CD1c-positive myeloid dendritic cell (primary cell): ENCODE measurements at regions not wholly inside any gene's neighbourhood (a gene's known extent, or its start where the extent isn't known, plus 50 kb on each side); places are given as distances from the start of the nearest gene placed in this dataset.
"Not testable (repeated sequence)": the region's sequence is repeated elsewhere in the genome, so short reads cannot be mapped to it uniquely, and the experiment has no call there.

Experiments used
- DNase-seq: peaks from one replicate; pipeline ENCODE4 v3.0.0-alpha.2; 2016; ENCODE audit errors: extremely low spot score

DNA sequence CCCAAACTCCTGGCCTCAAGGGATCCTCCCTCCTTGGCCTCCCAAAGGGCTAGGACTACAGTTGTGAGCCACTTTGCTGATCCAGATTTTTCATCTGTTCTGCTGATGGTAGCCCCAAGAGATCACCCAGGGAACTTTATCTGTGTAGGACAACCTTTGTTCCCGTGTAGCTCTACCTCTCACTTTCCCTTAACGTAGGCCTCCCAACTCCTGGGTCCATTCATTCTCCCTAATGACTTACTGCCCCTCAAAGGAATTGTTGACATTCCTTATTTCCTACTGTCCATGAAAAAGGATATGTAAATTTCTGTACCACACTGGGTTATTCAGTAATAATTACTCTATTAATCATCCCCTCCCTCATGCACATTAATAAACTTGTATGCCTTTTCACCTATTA is 51.0 kb upstream of the PHF24 start:
- no peak for DNase-seq

DNA sequence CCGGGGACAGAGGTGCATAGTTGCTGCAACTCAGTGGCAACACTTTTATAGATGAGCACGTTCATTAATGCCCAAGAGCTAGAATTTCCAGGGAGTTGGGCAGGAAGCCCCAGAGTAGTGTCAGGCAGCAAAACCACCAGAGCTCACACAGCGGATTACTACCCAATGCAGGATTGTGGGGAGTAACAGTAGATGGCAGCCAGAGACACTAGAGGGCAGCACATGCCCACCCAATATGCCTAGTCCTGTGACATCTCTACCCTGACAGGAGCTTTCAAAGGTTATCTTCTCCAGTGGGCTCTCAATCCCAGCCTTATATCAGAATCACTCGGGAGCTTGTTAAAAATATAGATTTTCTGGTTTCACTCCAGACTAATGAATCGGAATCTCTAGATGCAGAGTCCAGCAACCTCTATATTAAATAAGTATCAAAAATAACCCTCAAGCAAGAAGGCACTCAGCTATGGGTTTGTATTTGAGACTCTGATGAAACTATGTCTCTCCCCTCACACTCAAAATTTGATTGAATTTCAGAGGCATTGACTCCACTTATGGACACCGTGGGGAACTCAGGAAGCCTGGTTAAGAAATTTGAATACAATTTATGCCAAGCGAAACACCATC is 58.4 kb upstream of the PHF24 start:
- DNase-seq = peak; percentile 86

DNA sequence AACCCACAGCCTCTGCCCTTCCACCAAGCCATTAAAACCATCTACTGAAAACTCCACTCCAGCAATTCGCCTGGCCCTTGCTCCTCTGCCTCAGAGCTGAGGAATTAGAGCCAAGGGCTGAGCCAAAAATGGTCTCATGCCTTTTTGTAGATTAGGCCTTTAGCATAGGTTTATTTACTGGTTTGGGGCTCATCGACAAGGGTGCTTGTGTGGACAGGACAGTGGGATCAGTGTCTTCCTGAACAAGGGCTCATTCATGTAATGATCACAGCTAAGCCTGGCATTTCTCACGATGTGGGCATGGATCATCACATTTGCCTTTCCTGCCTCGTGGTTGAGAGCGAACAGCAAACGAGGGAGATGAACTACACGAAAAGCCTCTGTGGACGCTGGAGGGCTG is 59.2 kb upstream of the PHF24 start:
- no peak for DNase-seq

DNA sequence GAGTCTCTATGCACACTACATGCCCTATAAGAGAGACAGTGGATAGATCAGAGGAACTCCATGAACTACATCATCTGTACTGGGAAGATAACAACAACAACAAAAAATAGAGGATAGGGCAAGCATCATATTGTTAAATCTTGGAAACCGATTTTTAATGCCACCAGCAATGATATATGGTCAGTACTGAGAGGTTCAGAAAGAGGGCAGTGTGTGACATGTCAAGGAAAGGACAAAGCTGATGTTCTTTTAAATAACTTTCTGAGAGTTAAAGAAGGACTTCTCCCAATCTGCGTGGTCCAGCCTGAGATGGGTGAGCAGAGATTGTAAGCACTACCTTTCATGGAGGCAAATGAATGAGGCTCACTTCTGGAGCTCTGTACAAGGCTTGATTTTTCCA is 62.0 kb upstream of the PHF24 start:
- DNase-seq = no peak

DNA sequence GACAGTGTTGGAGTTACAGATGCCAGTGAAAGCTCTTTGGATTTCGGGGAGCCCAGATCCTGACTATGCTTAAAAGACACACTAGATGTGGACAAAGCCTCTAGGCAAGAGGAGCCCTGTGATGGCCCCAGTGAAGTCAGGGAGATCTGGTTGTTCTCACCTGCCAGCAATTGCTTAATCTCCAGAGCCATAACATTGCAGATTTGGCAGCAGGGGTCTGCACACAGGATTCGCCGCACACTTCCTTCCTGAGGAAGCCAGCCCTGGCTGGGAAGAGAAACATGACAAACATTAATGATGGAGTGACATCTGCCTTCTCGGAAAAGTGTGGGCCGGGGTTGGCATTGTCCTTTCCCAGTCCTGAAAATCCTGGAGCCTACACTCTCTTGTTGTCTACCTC is 65.2 kb upstream of the PHF24 start:
- no peak for DNase-seq

DNA sequence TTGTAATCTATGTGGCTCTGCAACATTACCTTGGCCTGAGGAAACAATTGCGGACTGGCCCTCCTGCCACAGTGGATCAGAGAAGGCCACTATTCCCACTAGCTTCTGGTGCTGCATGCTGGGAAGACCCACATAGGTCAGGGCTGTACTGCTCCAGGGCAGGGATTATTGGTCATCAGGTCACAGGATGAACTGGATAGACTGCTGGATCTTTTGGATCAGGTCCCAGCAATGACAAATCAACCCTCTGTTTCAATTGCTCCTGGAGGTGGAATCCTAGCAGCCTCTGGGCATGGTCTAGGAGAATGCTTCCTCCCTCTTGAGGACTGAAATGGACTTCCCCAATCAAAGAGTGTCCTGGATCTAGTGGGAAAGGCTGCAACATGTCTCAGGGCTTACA is 66.7 kb upstream of the PHF24 start:
- no peak for DNase-seq

DNA sequence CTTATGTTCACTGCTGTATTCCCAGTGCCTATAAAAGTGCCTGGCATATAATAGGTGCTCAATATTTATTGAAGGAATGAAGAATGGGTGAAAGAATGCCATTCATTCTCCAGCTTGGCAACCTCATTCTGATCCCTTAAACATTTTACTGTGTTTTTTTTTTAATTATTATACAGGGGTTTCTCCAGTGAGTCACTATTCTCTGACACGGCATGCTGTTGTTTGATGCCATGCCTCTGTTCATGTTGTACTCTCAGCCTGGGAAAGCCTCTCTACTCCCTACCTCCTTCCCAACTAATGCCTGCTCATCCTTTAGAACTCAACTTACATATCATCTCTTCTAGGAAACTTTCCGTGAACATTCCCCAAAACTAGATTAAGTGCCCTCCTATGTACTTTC is 70.2 kb upstream of the PHF24 start:
- DNase-seq = no peak

DNA sequence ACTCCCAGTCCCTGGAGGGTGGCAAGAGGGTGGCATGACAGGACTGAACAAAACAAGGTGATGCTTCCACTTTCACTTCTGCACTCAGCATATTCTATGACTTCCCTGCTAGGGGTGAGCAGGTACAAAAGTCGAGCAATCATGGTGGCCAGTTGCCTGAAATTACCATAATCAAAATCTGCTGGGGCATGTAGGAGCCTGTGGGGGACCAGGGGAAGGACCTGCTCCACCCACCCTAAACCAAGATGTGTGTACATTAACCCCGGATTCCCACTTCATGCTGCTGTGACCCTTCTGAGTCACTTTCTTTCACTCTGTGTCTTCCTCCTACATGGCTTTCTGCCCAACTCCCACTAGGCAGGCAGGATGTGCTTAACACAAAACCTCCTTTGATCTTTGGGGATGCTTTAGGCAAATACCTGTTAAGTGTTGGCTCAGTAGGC is 73.3 kb upstream of the PHF24 start:
- no peak for DNase-seq

DNA sequence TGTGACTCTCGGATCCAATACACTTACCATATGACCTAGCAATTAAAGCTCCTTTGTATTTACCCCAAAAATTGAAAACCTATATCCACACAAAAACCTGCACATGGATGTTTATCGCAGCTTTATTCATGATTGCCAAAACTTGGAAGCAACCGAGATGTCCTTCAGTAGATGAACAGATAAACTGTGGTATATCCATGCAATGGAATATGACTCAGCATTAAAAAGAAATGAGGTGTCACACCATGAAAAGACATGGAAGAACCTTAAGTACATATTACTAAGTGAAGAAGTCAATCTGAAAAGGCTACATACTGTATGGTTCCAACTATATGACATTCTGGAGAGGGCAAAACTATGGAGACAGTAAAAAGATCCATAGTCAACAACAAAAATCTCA is 82.0 kb upstream of the PHF24 start:
- DNase-seq = no peak

DNA sequence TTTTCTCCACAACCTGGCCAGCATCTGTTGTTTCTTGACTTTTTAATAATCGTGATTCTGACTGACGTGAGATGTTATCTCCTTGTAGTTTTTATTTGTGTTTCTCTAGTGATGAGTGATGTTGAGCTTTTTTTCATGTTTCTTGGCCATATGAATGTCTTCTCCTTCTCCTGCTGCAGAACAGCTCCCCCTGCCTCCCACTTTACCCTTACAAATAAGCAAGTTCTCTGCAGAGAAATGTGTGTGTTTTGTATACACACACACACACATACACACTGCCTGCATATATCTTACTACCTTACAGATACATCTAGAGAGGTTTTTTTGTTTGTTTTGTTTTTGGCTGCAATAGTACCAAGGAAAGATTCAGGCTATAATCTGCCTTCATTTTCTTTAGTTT is 88.7 kb upstream of the PHF24 start:
- DNase-seq = peak; percentile 3

DNA sequence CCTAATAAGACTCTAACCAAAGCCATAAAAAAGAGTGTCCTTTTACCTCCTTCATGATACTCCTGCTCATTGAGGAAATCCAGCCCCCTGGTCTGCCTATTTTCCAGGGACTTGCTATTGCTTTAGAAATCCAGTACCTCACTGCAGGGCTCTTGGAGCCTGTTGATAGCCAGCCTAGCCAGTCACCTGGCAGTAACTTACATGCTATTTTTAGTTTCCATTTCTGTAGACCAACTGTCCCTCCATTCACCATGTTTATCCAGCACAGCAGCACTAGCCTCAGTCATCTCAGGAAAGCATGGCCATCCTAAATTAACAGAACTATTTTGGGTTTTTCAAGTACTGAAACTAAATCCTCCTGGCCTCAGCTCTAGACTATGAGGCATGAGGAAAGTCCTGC is 91.5 kb upstream of the PHF24 start:
- DNase-seq = no peak

DNA sequence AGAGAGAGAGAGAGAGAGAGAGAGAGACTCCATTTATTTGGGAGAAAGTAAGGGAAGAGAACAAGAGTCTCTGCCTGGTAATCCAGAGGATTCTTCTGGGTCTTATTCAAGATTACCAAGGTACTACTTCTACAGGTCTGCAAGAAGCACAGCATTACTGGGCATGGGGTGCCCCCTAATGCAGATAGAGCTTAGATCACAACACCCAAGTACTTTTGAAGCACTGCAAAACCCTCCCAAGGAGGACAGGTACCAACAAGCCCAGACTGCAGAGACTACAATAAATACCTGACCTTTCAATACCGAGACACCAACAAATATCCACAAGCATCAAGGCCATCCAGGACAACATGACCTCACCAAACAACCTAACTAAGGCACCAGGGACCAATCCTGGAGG is 94.7 kb upstream of the PHF24 start:
- no peak for DNase-seq

DNA sequence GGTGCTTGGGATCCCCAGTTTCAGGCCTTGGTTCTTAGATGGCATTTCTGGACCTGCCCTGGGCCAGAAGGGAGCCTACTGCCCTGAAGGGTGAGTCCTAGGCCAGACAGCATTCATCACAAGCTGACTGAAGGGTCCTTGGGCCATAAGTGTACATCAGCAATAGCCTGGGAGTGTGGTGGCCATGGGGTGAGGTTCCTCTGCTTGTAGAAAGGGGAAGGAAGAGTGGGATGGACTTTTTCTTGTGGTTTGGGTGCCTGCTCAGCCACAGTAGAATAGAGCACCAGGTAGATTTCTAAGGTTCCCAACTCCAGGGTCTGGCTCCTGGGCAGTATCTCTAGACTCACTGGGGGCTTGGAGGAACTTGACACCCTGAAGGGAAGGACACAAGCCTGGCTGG is 95.2 kb upstream of the PHF24 start:
- DNase-seq = peak; percentile 14

DNA sequence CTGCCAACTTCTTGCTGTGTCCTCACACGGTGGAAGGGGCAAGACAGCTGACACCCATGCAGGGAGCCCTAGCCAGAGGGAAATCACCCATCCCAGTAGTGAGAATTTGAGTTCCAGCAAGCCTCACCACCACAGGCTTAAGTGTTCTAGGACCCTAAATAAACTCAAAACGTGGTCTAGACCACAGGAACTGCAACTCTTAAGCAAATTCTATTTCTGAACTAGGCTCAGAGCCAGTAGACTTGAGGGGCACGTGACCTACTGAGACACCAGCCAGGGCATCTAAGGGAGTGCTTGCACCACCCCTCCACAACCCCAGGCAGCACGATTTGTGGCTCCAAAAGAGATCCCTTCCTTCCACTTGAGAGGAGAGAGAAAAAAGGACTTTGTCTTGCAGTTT is 96.0 kb upstream of the PHF24 start:
- no peak for DNase-seq

DNA sequence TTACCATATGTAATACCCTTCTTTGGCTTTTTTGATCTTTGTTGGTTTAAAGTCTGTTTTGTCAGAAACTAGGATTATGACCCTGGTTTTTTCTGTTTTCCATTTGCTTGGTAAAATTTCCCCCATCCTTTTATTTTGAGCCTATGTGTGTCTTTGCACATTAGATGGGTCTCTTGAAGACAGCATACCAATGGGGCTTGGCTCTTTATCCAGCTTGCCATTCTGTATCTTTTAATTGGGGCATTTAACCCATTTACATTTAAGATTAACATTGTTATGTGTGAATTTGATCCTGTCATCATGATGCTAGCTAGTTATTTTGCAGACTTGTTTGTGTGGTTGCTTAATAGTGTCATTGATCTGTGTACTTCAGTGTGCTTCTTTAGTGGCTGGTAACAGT is 103.1 kb upstream of the PHF24 start:
- DNase-seq = not testable (repeated sequence)

DNA sequence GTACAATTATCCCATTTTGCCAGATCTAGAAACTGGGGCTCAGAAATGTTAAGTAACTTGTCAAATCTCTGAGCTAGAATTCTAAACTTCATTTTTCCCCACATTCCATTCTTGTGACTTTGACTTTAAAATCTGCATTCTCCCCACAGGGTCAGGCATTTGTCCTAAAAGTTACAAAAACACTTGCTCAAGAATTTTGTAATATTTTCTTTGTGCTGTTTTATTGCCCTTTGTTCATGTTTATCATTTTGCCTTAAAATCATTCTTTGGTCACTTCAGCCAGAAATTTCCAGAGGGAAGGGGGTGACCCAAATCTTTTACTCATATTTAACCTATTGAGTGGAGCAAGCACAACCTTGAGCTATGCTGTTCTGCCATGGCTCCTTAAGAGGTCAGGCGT is 120.1 kb upstream of the CCL21 start:
- DNase-seq = no peak

DNA sequence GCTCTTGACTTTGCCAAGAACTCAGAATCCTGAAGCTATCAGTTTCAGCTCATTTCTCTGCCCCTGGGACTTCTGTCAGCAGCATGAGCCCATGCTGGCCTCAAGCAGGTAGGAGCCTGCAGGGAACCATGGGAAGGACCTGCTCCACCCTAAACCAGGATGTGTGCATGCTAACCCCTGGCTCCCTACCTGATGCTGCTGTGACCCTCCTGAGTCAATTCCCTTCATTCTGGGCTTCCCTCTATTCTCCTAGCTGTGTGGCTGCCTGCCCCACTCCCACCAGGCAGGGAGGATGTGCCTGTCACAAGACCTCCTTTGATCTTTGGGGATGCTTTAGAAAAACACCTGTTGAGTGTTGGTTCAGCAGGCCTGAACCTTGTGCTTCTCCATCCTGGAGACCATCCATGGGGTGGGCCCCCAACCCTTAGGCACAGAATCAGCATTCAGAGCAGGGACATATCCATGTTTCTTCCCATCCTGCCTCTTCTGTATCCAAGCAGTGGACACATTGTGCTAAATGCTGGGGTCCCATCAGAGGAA is 117.1 kb upstream of the CCL21 start:
- no peak for DNase-seq

DNA sequence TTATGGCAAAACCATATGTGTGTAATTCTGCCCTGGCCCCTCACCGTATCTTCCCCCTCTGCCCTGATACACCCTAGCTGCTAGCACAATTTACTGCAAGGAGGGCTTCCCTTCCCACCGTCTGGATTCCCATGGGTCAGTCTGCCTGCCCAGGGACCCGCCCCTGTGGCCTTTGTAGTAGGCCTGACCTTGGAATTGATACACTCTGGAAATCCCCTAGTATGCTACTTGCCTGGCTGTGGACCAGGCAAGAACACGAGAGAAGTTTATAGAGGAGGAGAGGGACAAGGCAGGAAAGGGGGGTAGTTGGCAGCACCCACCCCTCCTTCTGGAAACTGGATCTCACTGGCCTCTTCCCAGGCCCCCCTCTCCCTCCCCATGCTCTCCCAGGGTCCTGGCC is 115.8 kb upstream of the CCL21 start:
- no peak for DNase-seq

DNA sequence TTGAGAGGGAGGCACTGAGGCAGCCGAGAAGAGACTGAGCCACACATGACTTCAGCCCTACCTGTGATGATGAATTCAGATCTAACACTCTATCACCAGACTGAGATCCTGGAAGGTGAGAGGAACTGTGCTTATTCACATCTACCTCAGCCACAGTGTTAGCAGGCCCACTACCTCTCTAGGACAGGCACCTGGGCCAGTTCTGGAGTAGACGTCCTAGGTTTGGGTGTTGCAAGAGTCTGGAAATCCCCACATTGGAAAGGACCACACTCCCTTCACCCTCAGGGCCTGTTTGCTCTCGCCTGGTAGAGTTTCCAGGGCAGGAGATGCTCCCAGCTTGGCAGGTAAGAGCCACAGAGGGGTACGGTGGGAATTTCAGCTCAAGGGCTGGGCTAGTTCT is 113.8 kb upstream of the CCL21 start:
- no peak for DNase-seq

DNA sequence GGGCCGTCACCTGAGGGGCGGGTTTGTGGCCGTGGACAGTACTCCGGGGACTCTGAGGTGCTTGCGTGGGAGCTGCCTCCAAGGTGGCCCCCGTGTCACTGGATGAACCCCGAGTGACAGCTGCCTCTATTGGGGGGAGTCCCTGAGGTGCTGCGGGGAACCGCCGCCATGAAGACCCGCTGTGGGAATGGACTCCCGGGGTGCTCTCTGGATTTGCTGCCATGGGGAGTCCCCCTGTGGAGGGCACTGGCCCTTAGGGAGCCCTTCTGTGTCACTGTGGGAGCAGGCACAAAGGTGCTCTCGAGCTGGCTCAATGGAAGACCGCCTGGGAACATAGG is 100.2 kb upstream of the CCL21 start:
- DNase-seq = no peak

DNA sequence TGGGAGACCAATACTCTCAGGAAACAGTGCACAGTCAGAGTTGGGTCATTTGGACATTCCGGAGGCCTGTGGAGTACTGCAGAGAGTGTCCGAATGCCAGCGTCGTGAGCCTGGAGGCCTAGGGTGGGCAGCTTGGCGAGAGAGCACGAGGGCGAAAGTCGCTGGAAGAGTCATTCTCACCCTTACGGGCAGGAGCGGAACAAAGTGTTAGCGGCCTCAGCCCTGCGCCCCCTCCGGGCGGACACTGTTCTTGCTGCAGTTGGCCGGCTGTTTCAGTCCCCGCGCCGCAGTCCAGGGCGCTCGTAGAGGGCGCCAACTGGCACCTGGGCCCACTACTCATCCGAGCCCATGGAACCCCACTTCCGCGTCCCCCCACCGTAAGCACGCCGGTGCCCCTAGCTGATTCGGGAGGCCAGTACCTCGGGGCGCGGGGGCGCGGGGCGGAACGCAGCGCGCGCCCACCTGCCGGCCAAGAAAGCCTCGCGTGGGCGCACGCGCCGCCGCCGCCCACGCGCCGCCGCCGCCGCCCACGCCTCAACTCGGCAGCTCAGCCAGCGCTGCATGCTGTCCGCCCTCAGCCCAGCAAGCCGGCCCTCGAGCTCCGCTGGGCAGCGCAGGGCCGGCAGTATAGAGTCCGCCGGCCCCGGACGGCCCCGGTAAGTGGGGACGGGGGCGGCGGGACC is 99.7 kb upstream of the CCL21 start:
- DNase-seq = peak; percentile 37

DNA sequence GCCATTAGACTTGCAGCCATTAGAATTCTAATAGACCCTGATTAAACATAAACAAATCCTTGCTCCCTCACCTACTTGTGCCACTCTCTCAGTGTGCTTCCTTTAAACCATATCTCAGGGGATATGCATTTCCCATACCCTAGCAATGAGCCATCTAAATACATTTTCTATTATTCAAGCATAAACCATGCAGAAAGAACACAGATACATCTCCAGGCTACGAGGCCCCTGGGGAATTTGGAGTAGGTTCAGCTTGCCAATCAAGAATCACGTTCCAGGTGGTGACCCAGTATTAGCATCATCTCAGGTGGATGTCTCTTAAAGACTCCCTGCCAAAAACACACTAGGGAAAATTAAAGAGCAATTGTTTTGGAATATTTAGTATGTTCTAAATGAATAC is 93.0 kb upstream of the CCL21 start:
- DNase-seq = no peak

DNA sequence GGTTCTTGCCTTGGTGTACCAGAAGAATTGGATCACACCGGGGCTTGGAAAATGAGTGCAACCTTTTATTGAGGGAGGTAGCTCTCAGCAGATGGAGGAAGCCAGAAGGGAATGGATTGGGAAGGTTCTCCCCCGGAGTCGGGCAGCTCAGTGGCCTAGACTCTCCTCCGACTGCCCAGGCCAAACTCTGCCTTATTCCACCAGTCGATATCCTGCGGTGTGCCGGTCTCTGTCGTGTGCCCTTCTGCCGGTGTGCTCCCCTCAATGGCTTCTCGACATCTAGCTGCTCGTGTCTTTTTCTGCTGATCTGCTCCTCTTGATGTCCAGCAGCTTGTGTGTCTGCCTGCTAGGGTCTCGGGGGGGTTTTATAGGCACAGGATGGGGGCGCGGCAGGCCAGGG is 87.4 kb upstream of the CCL21 start:
- no peak for DNase-seq

DNA sequence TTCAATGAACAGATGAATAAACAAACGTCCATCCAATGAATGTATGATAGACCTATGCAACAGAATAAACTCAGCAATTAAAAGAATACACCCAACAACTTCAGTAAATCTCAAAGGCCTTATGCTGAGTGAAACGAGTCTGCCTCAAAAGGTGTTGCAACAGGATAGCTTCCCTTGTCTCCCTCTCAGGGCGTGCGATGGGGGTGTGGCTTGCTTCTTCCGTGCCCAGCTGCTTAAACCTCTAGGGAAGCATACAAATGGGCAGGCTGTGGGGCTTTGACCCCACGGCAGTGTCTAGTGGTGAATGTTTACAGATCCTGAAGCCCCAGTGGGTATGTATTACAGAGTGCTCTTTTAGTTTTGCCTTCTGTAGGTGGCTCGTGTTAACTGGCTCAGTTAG is 87.0 kb upstream of the CCL21 start:
- peak; percentile 9 for DNase-seq
